Ovary (tissue), 7 donors: ENCODE measurements at regions not wholly inside any gene's neighbourhood (a gene's known extent, or its start where the extent isn't known, plus 50 kb on each side); places are given as distances from the start of the nearest gene placed in this dataset.

ENCODE experiments used
- DNase-seq, 5 donors: peaks; one replicate each; pipeline ENCODE4 v3.0.0-alpha.2; 2019 to 2020
- H3K27ac ChIP-seq, 2 donors: fragments of 200-600 bp; one replicate each; pipeline versions ENCODE4 v1.5.1 to v1.8.0; 2019 to 2022
- H3K27me3 ChIP-seq: fragments of 200-600 bp; one replicate; pipeline ENCODE4 v1.8.0; 2022
- H3K36me3 ChIP-seq: fragments of 200-600 bp; sonication (generic); one replicate; pipeline ENCODE4 v1.5.1; 2019
- H3K4me1 ChIP-seq: one replicate; pipeline ENCODE4 v1.8.1; 2013; ENCODE audit warnings: mild to moderate bottlenecking, moderate library complexity; ENCODE audit not compliant: insufficient read depth
- H3K4me3 ChIP-seq: fragments of 200-600 bp; sonication (generic); one replicate; pipeline ENCODE4 v1.5.1; 2017
- H3K9me3 ChIP-seq, 2 donors: fragments of 200-600 bp in 1 of 2; sonication (generic) in 1 of 2; one replicate each; pipeline versions ENCODE4 v1.5.1 to v1.8.1; 2013 to 2019; ENCODE audit warnings: mild to moderate bottlenecking in 1 of 2, moderate library complexity in 1 of 2
- CTCF ChIP-seq, 3 donors: fragments of 450-650 bp in 2 of 3; fragments of 200-600 bp in 1 of 3; IDR thresholded peaks; one replicate each; pipeline versions ENCODE4 v1.5.1 to v1.8.0; 2016 to 2022; ENCODE audit warnings: antibody characterized with exemption in 3 of 3, mild to moderate bottlenecking in 1 of 3
- EP300 ChIP-seq: sonication (generic); formaldehyde crosslinking; IDR thresholded peaks from one replicate; pipeline ENCODE4 v1.6.1; 2017; ENCODE audit warnings: antibody characterized with exemption
- POLR2A ChIP-seq: fragments of 450-650 bp; IDR thresholded peaks from one replicate; pipeline ENCODE4 v1.6.1; 2017; ENCODE audit warnings: antibody characterized with exemption, mild to moderate bottlenecking, moderate library complexity
- WGBS, 3 donors: extraction: QIAGEN DNeasy Blood & Tissue Kit in 1 of 3; methylation state at CpG; one replicate each; pipeline versions ENCODE4 v1.1.5 to v1.1.7; 2013 to 2017; 5-methylcytosine and 5-hydroxymethylcytosine counted together
- intact Hi-C, 4 donors: fragments of 100-400 bp; cut with DNase I; formaldehyde crosslinking; loops; one replicate each; pipeline versions ENCODE4 v1.11.0 to v1.15.1; 2022 to 2023
- donor health status: DM: no; HTN: no; CAD: no; lungs with moderate emphysema.
- donor health status: DM: no; HTN: no; CAD: no.
- donor health status: Bipolar disorder and iron deficiency.
- donor health status: DM: no; HTN: no; CAD: no.
- donor health status: DM: yes; HTN: yes; CAD: no.

GRCh38 chr4:105022811-105023667 is 123.6 kb upstream of the TET2 start:
- intact Hi-C loops, result no loop called here
- H3K36me3 ChIP-seq, result no peaks in the 10 kb centered on the region
- TF ChIP-seq POLR2A, result no peak
- no peak for TF ChIP-seq CTCF (IDR thresholded peaks at IDR 0.05)
- TF ChIP-seq EP300, result no peak
- H3K27ac ChIP-seq, result no peak overlapping the region
- 68 to 78% (median 69%) methylated on average over 6 of the region's 6 CpGs for WGBS, 3 donors
- H3K27me3 ChIP-seq, result no peaks in the 10 kb centered on the region
- H3K4me1 ChIP-seq, result no peaks in the 10 kb centered on the region
- no peak for DNase-seq
- no peaks in the 10 kb centered on the region for H3K9me3 ChIP-seq
- no peak overlapping the region for H3K4me3 ChIP-seq

GRCh38 chr4:105023668-105024055 is 123.0 kb upstream of the TET2 start:
- no peaks in the 10 kb centered on the region for H3K4me1 ChIP-seq
- H3K27me3 ChIP-seq, result no peaks in the 10 kb centered on the region
- no peak overlapping the region for H3K4me3 ChIP-seq
- intact Hi-C loops, result no loop called here
- H3K27ac ChIP-seq, result no peak overlapping the region
- no peak for TF ChIP-seq CTCF (IDR thresholded peaks at IDR 0.05)
- no peak for TF ChIP-seq EP300
- no peak for TF ChIP-seq POLR2A
- DNase-seq, result no peak
- no peaks in the 10 kb centered on the region for H3K9me3 ChIP-seq
- H3K36me3 ChIP-seq, result no peaks in the 10 kb centered on the region

GRCh38 chr4:105025263-105026017 is 121.2 kb upstream of the TET2 start:
- Histone ChIP-seq H3K27me3 (no peaks in the 10 kb centered on the region), H3K4me3 (no peak overlapping the region), H3K9me3 (no peaks in the 10 kb centered on the region), H3K4me1 (no peaks in the 10 kb centered on the region), H3K36me3 (no peaks in the 10 kb centered on the region), H3K27ac (no peak overlapping the region)
- DNase-seq, result no peak
- WGBS, 3 donors, result 87 to 94% (median 89%) methylated on average over 2 of the region's 2 CpGs
- no peak for TF ChIP-seq CTCF (IDR thresholded peaks at IDR 0.05)
- intact Hi-C loops, result no loop called here

- TF ChIP-seq EP300 (no peak), CTCF (IDR thresholded peaks at IDR 0.05) (no peak), POLR2A (no peak)
- intact Hi-C loops, result no loop called here
These were observed 109.7 kb upstream of the TET2 start for GRCh38 chr4:105036991-105037390.

More at GRCh38 chr4:105036991-105037390, 109.7 kb upstream of the TET2 start:
- H3K27ac ChIP-seq, result no peak overlapping the region
- DNase-seq, result no peak
- no peak overlapping the region for H3K4me3 ChIP-seq
- H3K36me3 ChIP-seq, result no peaks in the 10 kb centered on the region
- WGBS, 3 donors, result 50 to 59% (median 58%) methylated on average over 1 of the region's 1 CpG
- H3K27me3 ChIP-seq, result no peaks in the 10 kb centered on the region
- H3K9me3 ChIP-seq, result no peaks in the 10 kb centered on the region
- no peaks in the 10 kb centered on the region for H3K4me1 ChIP-seq
